ENCODE measurements at regions not wholly inside any gene's neighbourhood (a gene's known extent, or its start where the extent isn't known, plus 50 kb on each side); places are given as distances from the start of the nearest gene placed in this dataset.

DNA sequence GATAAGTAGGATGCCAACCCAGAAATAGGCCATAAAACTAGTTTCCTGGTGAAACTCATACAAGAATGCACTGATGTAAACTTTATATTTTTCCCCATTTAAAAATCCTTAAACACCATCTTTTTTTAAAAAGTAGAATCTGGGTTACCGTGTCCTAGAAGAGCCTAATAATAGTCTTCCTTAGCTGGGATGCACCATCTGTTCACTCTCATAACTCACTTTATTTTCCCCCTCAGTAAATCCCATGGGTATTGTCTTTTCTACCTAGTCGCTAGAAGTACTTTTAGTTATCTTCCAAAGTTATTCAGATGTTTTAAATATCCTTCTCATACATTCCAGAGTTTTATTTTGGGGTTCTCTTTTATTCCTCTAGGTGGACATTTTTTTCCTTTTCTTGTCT is 250.2 kb downstream of the PLA2G4A start:
- H3K4me2 ChIP-seq, result no peak overlapping the region
- no peak overlapping the region for H3K27ac ChIP-seq
- CTCF ChIA-PET, result no interaction called here
- no peaks in the 10 kb centered on the region for H3K27me3 ChIP-seq (ENCODE audit: insufficient read depth, low read depth)
- intact Hi-C loops (cut with micrococcal nuclease; ENCODE audit: unreplicated experiment), result no loop called here
- no peak overlapping the region for H3K4me3 ChIP-seq
- no peak overlapping the region for H2AFZ ChIP-seq
- H3K9me3 ChIP-seq (ENCODE audit: insufficient read depth, low read depth), result no peaks in the 10 kb centered on the region
- no peak for DNase-seq
- H3K4me1 ChIP-seq (replicated peaks; ENCODE audit: insufficient read depth), result no peaks in the 10 kb centered on the region
- no peaks in the 10 kb centered on the region for H3K9me2 ChIP-seq (ENCODE audit: insufficient read depth)
- H3K36me3 ChIP-seq (ENCODE audit: low read depth), result no peaks in the 10 kb centered on the region
- TF ChIP-seq EZH2 (IDR thresholded peaks at IDR 0.05; ENCODE audit: low read depth), result no peak
- TF ChIP-seq, protein P1, sequence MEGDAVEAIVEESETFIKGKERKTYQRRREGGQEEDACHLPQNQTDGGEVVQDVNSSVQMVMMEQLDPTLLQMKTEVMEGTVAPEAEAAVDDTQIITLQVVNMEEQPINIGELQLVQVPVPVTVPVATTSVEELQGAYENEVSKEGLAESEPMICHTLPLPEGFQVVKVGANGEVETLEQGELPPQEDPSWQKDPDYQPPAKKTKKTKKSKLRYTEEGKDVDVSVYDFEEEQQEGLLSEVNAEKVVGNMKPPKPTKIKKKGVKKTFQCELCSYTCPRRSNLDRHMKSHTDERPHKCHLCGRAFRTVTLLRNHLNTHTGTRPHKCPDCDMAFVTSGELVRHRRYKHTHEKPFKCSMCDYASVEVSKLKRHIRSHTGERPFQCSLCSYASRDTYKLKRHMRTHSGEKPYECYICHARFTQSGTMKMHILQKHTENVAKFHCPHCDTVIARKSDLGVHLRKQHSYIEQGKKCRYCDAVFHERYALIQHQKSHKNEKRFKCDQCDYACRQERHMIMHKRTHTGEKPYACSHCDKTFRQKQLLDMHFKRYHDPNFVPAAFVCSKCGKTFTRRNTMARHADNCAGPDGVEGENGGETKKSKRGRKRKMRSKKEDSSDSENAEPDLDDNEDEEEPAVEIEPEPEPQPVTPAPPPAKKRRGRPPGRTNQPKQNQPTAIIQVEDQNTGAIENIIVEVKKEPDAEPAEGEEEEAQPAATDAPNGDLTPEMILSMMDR (conservative IDR thresholded peaks at IDR 0.05), result no peak
- no TSS peak for BruUV-seq (replicated peaks)
- POLR2A ChIA-PET (ENCODE audit: unreplicated experiment), result no interaction called here
- no peaks in the 10 kb centered on the region for H4K20me1 ChIP-seq (ENCODE audit: insufficient read depth)
- H3K79me2 ChIP-seq (ENCODE audit: low read depth), result no peaks in the 10 kb centered on the region
- H3F3A ChIP-seq (ENCODE audit: insufficient read depth, low read depth), result no peaks in the 10 kb centered on the region

- H2AFZ ChIP-seq, result no peak overlapping the region
- no peaks in the 10 kb centered on the region for H3K79me2 ChIP-seq (ENCODE audit: low read depth)
- no peaks in the 10 kb centered on the region for H3K9me3 ChIP-seq (ENCODE audit: insufficient read depth, low read depth)
- no peaks in the 10 kb centered on the region for H3K9me2 ChIP-seq (ENCODE audit: insufficient read depth)
- CTCF ChIA-PET, result no interaction called here
- H3K4me2 ChIP-seq, result no peak overlapping the region
- H3K27me3 ChIP-seq (ENCODE audit: insufficient read depth, low read depth), result no peaks in the 10 kb centered on the region
- no peak overlapping the region for H3K27ac ChIP-seq
- DNase-seq, result no peak
- intact Hi-C loops (cut with micrococcal nuclease; ENCODE audit: unreplicated experiment), result no loop called here
- no peaks in the 10 kb centered on the region for H3F3A ChIP-seq (ENCODE audit: insufficient read depth, low read depth)
- H4K20me1 ChIP-seq (ENCODE audit: insufficient read depth), result no peaks in the 10 kb centered on the region
- TF ChIP-seq EZH2 (IDR thresholded peaks at IDR 0.05; ENCODE audit: low read depth), result no peak
- TF ChIP-seq, protein P1 (conservative IDR thresholded peaks at IDR 0.05), result no peak
- POLR2A ChIA-PET (ENCODE audit: unreplicated experiment), result no interaction called here
- no peaks in the 10 kb centered on the region for H3K36me3 ChIP-seq (ENCODE audit: low read depth)
- H3K4me1 ChIP-seq (replicated peaks; ENCODE audit: insufficient read depth), result no peaks in the 10 kb centered on the region
- no TSS peak for BruUV-seq (replicated peaks)
- H3K4me3 ChIP-seq, result no peak overlapping the region
Observed at GRCh38 chr1:187079330-187079729, 250.6 kb downstream of the PLA2G4A start.

- no TSS peak for BruUV-seq (replicated peaks)
- no peaks in the 10 kb centered on the region for H4K20me1 ChIP-seq (ENCODE audit: insufficient read depth)
- intact Hi-C loops (cut with micrococcal nuclease; ENCODE audit: unreplicated experiment), result no loop called here
- no peaks in the 10 kb centered on the region for H3F3A ChIP-seq (ENCODE audit: insufficient read depth, low read depth)
- POLR2A ChIA-PET (ENCODE audit: unreplicated experiment), result no interaction called here
- no peaks in the 10 kb centered on the region for H3K27me3 ChIP-seq (ENCODE audit: insufficient read depth, low read depth)
- CTCF ChIA-PET, result no interaction called here
- DNase-seq, result no peak
- no peaks in the 10 kb centered on the region for H3K4me1 ChIP-seq (replicated peaks; ENCODE audit: insufficient read depth)
- H3K27ac ChIP-seq, result no peak overlapping the region
- H3K9me3 ChIP-seq (ENCODE audit: insufficient read depth, low read depth), result no peaks in the 10 kb centered on the region
- no peak overlapping the region for H2AFZ ChIP-seq
- no peak overlapping the region for H3K4me3 ChIP-seq
- TF ChIP-seq, protein P1 (conservative IDR thresholded peaks at IDR 0.05), result no peak
- no peak for TF ChIP-seq EZH2 (IDR thresholded peaks at IDR 0.05; ENCODE audit: low read depth)
- no peaks in the 10 kb centered on the region for H3K9me2 ChIP-seq (ENCODE audit: insufficient read depth)
- H3K79me2 ChIP-seq (ENCODE audit: low read depth), result no peaks in the 10 kb centered on the region
- no peaks in the 10 kb centered on the region for H3K36me3 ChIP-seq (ENCODE audit: low read depth)
- no peak overlapping the region for H3K4me2 ChIP-seq
Observed at GRCh38 chr1:187091666-187092065, 262.9 kb downstream of the PLA2G4A start.

Measured in PC-9 (cell line).